ENCODE measurements at regions not wholly inside any gene's neighbourhood (a gene's known extent, or its start where the extent isn't known, plus 50 kb on each side); places are given as distances from the start of the nearest gene placed in this dataset.
"Not testable (repeated sequence)": the region's sequence is repeated elsewhere in the genome, so short reads cannot be mapped to it uniquely, and the experiment has no call there.

GRCh38 chr13:58376349-58376748 lies 744.8 kb downstream of the PCDH17 start:
- Mint-ChIP-seq H3K4me3 (no peak overlapping the region), H3K27ac (no peak overlapping the region), H3K9me3 (ENCODE audit: low read depth) (peaks cover 9% of the 10 kb centered on the region), H3K36me3 (no peaks in the 10 kb centered on the region), H3K4me1 (ENCODE audit: low read depth) (no peaks in the 10 kb centered on the region), H3K27me3 (no peaks in the 10 kb centered on the region)

- peaks cover 9% of the 10 kb centered on the region for H3K9me3 Mint-ChIP-seq (ENCODE audit: low read depth)
- H3K4me3 Mint-ChIP-seq = no peak overlapping the region
- no peaks in the 10 kb centered on the region for H3K27me3 Mint-ChIP-seq
- H3K36me3 Mint-ChIP-seq = no peaks in the 10 kb centered on the region
- H3K4me1 Mint-ChIP-seq (ENCODE audit: low read depth) = no peaks in the 10 kb centered on the region
- no peak overlapping the region for H3K27ac Mint-ChIP-seq
These were observed 745.2 kb downstream of the PCDH17 start for GRCh38 chr13:58376775-58377174.

DNA sequence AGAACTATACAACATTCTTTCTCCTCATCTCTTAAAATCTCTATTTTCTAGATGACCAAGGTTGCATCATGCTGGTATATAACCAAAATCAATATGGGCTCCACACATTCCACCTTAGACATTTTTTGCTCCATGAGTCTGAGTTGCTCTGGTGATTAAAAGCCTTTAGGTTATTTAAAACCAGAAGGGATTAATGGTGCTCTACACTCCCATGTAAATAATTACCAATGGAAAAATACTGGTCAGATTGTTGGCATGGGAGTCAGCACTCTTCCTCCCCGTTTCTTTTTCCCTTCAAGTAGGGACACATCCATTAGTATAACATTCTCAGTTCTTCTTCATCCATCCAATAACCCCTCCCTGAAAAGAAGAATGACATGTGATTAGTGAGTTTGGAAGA lies 747.7 kb downstream of the PCDH17 start:
- no peak overlapping the region for H3K27ac Mint-ChIP-seq
- no peaks in the 10 kb centered on the region for H3K27me3 Mint-ChIP-seq
- no peaks in the 10 kb centered on the region for H3K4me1 Mint-ChIP-seq (ENCODE audit: low read depth)
- no peaks in the 10 kb centered on the region for H3K36me3 Mint-ChIP-seq
- H3K4me3 Mint-ChIP-seq = no peak overlapping the region
- peaks cover 9% of the 10 kb centered on the region for H3K9me3 Mint-ChIP-seq (ENCODE audit: low read depth)

GRCh38 chr13:58385336-58385735 lies 753.8 kb downstream of the PCDH17 start:
- not testable (repeated sequence) for H3K4me1 Mint-ChIP-seq (ENCODE audit: low read depth); H3K27me3 Mint-ChIP-seq; H3K27ac Mint-ChIP-seq; H3K4me3 Mint-ChIP-seq; H3K9me3 Mint-ChIP-seq (ENCODE audit: low read depth); H3K36me3 Mint-ChIP-seq

GRCh38 chr13:58397596-58398387 lies 766.2 kb downstream of the PCDH17 start:
- no peaks in the 10 kb centered on the region for H3K36me3 Mint-ChIP-seq
- no peaks in the 10 kb centered on the region for H3K27me3 Mint-ChIP-seq
- H3K4me3 Mint-ChIP-seq = no peak overlapping the region
- peaks cover 19% of the 10 kb centered on the region for H3K9me3 Mint-ChIP-seq (ENCODE audit: low read depth)
- no peak overlapping the region for H3K27ac Mint-ChIP-seq
- H3K4me1 Mint-ChIP-seq (ENCODE audit: low read depth) = no peaks in the 10 kb centered on the region

DNA sequence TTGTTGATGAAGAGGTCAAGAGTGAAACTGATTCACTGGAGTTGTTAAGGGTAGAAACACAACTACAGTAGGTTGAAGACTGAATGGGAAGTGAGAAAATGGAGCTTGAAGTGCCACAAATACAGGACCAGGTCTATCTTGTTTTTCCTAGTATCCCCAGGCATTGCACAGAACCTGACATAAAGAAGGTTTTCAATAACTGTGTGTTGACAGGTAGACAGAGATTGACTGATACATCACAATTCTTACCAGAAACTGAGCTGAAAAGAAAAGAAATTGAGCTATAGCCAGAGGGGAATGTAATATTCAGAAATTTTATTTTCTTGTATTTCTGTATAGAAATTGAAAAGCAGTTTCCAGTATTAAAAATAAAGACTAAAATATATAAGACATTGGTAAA lies 767.7 kb downstream of the PCDH17 start:
- Mint-ChIP-seq H3K9me3 (ENCODE audit: low read depth) (peaks cover 15% of the 10 kb centered on the region), H3K27ac (no peak overlapping the region), H3K4me1 (ENCODE audit: low read depth) (no peaks in the 10 kb centered on the region), H3K27me3 (no peaks in the 10 kb centered on the region), H3K4me3 (no peak overlapping the region), H3K36me3 (no peaks in the 10 kb centered on the region)

DNA sequence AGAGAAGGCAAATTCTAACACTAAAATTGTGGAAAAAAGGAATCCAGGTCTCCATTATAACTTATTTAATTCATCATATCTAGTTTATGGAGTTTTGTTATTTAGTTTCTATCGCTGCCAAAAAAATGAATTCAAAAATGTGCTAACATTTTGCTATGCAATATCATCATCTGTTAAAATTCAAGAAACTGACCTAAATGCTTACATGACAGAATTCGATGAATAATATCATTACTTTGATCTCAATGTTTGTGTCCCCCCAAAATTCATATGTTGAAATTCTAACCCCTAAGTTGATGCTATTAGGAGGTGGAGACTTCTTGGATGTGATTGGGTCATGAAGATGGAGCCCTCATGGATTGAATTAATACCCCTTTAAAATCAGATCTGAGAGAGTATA lies 775.0 kb downstream of the PCDH17 start:
- Mint-ChIP-seq H3K36me3 (no peaks in the 10 kb centered on the region), H3K4me3 (no peak overlapping the region), H3K27me3 (no peaks in the 10 kb centered on the region), H3K27ac (no peak overlapping the region), H3K9me3 (ENCODE audit: low read depth) (peaks cover 7% of the 10 kb centered on the region), H3K4me1 (ENCODE audit: low read depth) (no peaks in the 10 kb centered on the region)

DNA sequence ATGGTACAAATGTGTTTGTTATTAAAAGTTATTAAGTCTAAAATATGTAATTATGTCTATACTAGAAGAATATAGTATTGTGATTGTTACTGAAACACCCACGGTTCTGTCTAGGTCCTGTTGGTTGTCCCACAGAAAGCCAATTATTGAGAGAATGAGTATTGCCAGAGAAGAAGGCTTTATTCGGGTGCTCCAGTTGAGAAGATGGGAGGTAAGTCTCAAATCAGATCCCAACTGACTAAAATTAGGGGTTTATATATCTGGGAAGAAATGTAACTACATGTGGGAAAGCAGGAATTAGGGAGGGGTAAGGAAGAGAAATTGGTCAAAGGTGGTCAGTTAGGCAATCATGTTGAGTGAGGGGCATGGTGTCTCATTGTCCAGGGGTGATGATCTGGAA lies 798.4 kb downstream of the PCDH17 start:
- Mint-ChIP-seq H3K4me1 (ENCODE audit: low read depth) (no peaks in the 10 kb centered on the region), H3K36me3 (no peaks in the 10 kb centered on the region), H3K27ac (no peak overlapping the region), H3K4me3 (no peak overlapping the region), H3K9me3 (ENCODE audit: low read depth) (peaks cover 7% of the 10 kb centered on the region), H3K27me3 (no peaks in the 10 kb centered on the region)

- Mint-ChIP-seq H3K27ac (no peak overlapping the region), H3K36me3 (no peaks in the 10 kb centered on the region), H3K4me1 (ENCODE audit: low read depth) (no peaks in the 10 kb centered on the region), H3K4me3 (no peak overlapping the region), H3K9me3 (ENCODE audit: low read depth) (peaks cover 3% of the 10 kb centered on the region), H3K27me3 (no peaks in the 10 kb centered on the region)
These were observed 803.4 kb downstream of the PCDH17 start for GRCh38 chr13:58434943-58435342.

GRCh38 chr13:58437427-58437826 lies 805.9 kb downstream of the PCDH17 start:
- H3K4me1 Mint-ChIP-seq (ENCODE audit: low read depth) = no peaks in the 10 kb centered on the region
- H3K36me3 Mint-ChIP-seq = no peaks in the 10 kb centered on the region
- no peak overlapping the region for H3K4me3 Mint-ChIP-seq
- H3K27ac Mint-ChIP-seq = no peak overlapping the region
- H3K9me3 Mint-ChIP-seq (ENCODE audit: low read depth) = no peaks in the 10 kb centered on the region
- no peaks in the 10 kb centered on the region for H3K27me3 Mint-ChIP-seq

DNA sequence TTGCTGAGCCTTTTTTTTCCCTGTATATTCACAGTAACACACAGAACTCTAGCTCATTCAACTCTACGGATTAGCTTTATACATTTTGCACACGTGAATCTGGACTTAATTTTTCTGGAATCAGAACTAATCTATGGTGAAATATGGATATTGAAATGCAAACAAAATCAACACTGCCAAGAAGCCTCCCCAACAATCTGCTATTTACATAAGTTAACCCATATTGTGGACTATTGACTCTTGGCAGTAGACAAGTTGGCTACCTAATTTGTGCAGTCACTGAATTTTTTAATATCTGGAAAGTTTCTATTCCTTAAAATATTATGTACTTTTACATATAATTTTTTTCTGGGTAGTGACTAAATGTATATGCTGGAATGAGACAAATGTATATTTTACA lies 815.4 kb downstream of the PCDH17 start:
- no peak overlapping the region for H3K4me3 Mint-ChIP-seq
- no peaks in the 10 kb centered on the region for H3K27me3 Mint-ChIP-seq
- H3K4me1 Mint-ChIP-seq (ENCODE audit: low read depth) = no peaks in the 10 kb centered on the region
- H3K9me3 Mint-ChIP-seq (ENCODE audit: low read depth) = peaks cover 5% of the 10 kb centered on the region
- H3K27ac Mint-ChIP-seq = no peak overlapping the region
- H3K36me3 Mint-ChIP-seq = no peaks in the 10 kb centered on the region

GRCh38 chr13:58452123-58452623 lies 820.6 kb downstream of the PCDH17 start:
- Mint-ChIP-seq H3K27me3 (no peaks in the 10 kb centered on the region), H3K27ac (no peak overlapping the region), H3K9me3 (ENCODE audit: low read depth) (peaks cover 10% of the 10 kb centered on the region), H3K4me1 (ENCODE audit: low read depth) (no peaks in the 10 kb centered on the region), H3K36me3 (no peaks in the 10 kb centered on the region), H3K4me3 (no peak overlapping the region)

- Mint-ChIP-seq H3K9me3 (ENCODE audit: low read depth) (peaks cover 10% of the 10 kb centered on the region), H3K27me3 (no peaks in the 10 kb centered on the region), H3K36me3 (no peaks in the 10 kb centered on the region), H3K27ac (no peak overlapping the region), H3K4me1 (ENCODE audit: low read depth) (no peaks in the 10 kb centered on the region), H3K4me3 (no peak overlapping the region)
These were observed 823.5 kb downstream of the PCDH17 start for GRCh38 chr13:58455094-58455493.

DNA sequence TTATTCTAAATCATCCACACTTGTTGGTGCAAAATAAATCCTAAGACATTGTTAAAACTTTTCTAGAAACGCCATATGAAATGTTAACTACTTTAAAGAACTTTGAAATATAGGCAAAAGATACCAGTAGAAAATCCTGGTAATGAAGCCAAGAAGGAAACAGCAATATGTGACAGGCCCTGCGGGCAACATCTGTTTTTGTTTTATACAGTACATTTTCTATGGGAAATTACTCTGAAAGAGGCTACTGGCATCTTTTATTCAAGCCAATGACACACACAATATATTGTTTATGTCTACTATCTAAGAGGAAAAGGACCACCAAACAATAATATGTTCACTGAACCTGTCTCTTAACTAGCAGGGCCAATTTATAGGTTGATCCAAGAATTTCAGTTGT lies 829.7 kb downstream of the PCDH17 start:
- no peak overlapping the region for H3K27ac Mint-ChIP-seq
- H3K27me3 Mint-ChIP-seq = no peaks in the 10 kb centered on the region
- peaks cover 9% of the 10 kb centered on the region for H3K9me3 Mint-ChIP-seq (ENCODE audit: low read depth)
- no peaks in the 10 kb centered on the region for H3K4me1 Mint-ChIP-seq (ENCODE audit: low read depth)
- H3K36me3 Mint-ChIP-seq = no peaks in the 10 kb centered on the region
- no peak overlapping the region for H3K4me3 Mint-ChIP-seq

GRCh38 chr13:58463841-58464240 lies 832.3 kb downstream of the PCDH17 start:
- Mint-ChIP-seq H3K27ac (no peak overlapping the region), H3K27me3 (no peaks in the 10 kb centered on the region), H3K9me3 (ENCODE audit: low read depth) (peaks cover 4% of the 10 kb centered on the region), H3K4me3 (no peak overlapping the region), H3K4me1 (ENCODE audit: low read depth) (no peaks in the 10 kb centered on the region), H3K36me3 (no peaks in the 10 kb centered on the region)

- Mint-ChIP-seq H3K36me3 (no peaks in the 10 kb centered on the region), H3K27me3 (no peaks in the 10 kb centered on the region), H3K4me3 (no peak overlapping the region), H3K9me3 (ENCODE audit: low read depth) (peaks cover 9% of the 10 kb centered on the region), H3K4me1 (ENCODE audit: low read depth) (no peaks in the 10 kb centered on the region), H3K27ac (no peak overlapping the region)
These were observed 835.6 kb downstream of the PCDH17 start for GRCh38 chr13:58467176-58467575.

All from activated naive CD8-positive, alpha-beta T cell (primary cell).